OCI-LY3 (cell line): ENCODE measurements at regions not wholly inside any gene's neighbourhood (a gene's known extent, or its start where the extent isn't known, plus 50 kb on each side); places are given as distances from the start of the nearest gene placed in this dataset.

Experiments
- H2AFZ ChIP-seq: fragments of 200-600, 300-600 bp; shearing (Covaris generic); 2 replicates; pipeline ENCODE4 v1.6.0; 2014; ENCODE audit warnings: antibody characterized with exemption, low read depth, low read length
- H3K27ac ChIP-seq: fragments of 200-600, 300-600 bp; sonication (generic); 2 replicates; pipeline ENCODE4 v1.5.1; 2014; ENCODE audit warnings: mild to moderate bottlenecking, low read length, moderate library complexity, mixed read lengths
- H3K27me3 ChIP-seq: fragments of 200-600, 300-600 bp; sonication (generic); 2 replicates; pipeline ENCODE4 v1.6.1; 2014; ENCODE audit warnings: low read depth, low read length, mixed read lengths
- H3K36me3 ChIP-seq: fragments of 200-600, 300-600 bp; sonication (generic); replicated peaks from 2 replicates; pipeline ENCODE3; 2014; ENCODE audit warnings: low read depth, low read length, mixed read lengths
- H3K4me1 ChIP-seq: fragments of 300-600, 200-600 bp; sonication (generic); 2 replicates; pipeline ENCODE4 v1.6.1; 2014; ENCODE audit warnings: low read length, mixed read lengths
- H3K4me2 ChIP-seq: fragments of 200-600, 300-600 bp; sonication (generic); 2 replicates; pipeline ENCODE4 v1.6.1; 2014; ENCODE audit warnings: low read length, mixed read lengths
- H3K4me3 ChIP-seq: fragments of 300-600, 200-600 bp; sonication (generic); 2 replicates; pipeline ENCODE4 v1.5.1; 2014; ENCODE audit warnings: antibody characterized with exemption, mild to moderate bottlenecking, low read length, moderate library complexity
- H3K79me2 ChIP-seq: fragments of 300-600, 200-600 bp; shearing (Covaris generic); 2 replicates; pipeline ENCODE4 v1.6.1; 2014; ENCODE audit warnings: mild to moderate bottlenecking, low read length, mixed read lengths
- H3K9ac ChIP-seq: fragments of 300-600, 200-600 bp; shearing (Covaris generic); 2 replicates; pipeline ENCODE4 v1.6.0; 2014; ENCODE audit warnings: mild to moderate bottlenecking, low read length, moderate library complexity
- H3K9me3 ChIP-seq: fragments of 200-600, 300-600 bp; shearing (Covaris generic); 2 replicates; pipeline ENCODE4 v1.6.1; 2014; ENCODE audit warnings: low read length, mixed read lengths; ENCODE audit not compliant: insufficient read depth
- H4K20me1 ChIP-seq: fragments of 200-600, 300-600 bp; sonication (generic); 2 replicates; pipeline ENCODE4 v1.6.1; 2016; ENCODE audit warnings: low read length, mixed read lengths; ENCODE audit not compliant: insufficient read depth
- CTCF ChIP-seq: fragments of 200-600, 300-600 bp; sonication (generic); IDR thresholded peaks from 2 replicates; pipeline ENCODE4 v1.5.1; 2014; ENCODE audit warnings: antibody characterized with exemption, low read length, low read depth
- EZH2phosphoT487 ChIP-seq: fragments of 200-600 bp; shearing (Covaris generic); IDR thresholded peaks from 2 replicates; pipeline ENCODE4 v1.6.1; 2018; ENCODE audit warnings: antibody characterized with exemption, mixed run types, low read depth

- Histone ChIP-seq H3K9me3 (no peaks in the 10 kb centered on the region), H3K27ac (peak overlapping the region; percentile 97), H3K79me2 (0 out of 2 replicates have a peak, but pooled peaks cover 3% of the 10 kb centered on the region), H3K4me2 (peak overlapping the region; percentile 92), H3K27me3 (no peaks in the 10 kb centered on the region), H3K36me3 (peaks cover 3% of the 10 kb centered on the region), H2AFZ (no peak overlapping the region), H3K4me3 (peak overlapping the region; percentile 65), H3K4me1 (peaks cover 61% of the 10 kb centered on the region), H4K20me1 (no peaks in the 10 kb centered on the region), H3K9ac (peak overlapping the region; percentile 93)
- TF ChIP-seq EZH2phosphoT487 = no peak
Observed at GRCh38 chr15:70320077-70320476, 222.4 kb upstream of the TLE3 start.

GRCh38 chr15:70319466-70319865 lies 221.7 kb upstream of the TLE3 start:
- H3K79me2 ChIP-seq = 0 out of 2 replicates have a peak, but pooled peaks cover 3% of the 10 kb centered on the region
- no peaks in the 10 kb centered on the region for H4K20me1 ChIP-seq
- H3K27me3 ChIP-seq = no peaks in the 10 kb centered on the region
- peak overlapping the region; percentile 93 for H3K9ac ChIP-seq
- peak overlapping the region; percentile 92 for H3K4me2 ChIP-seq
- H3K36me3 ChIP-seq = peaks cover 3% of the 10 kb centered on the region
- H3K27ac ChIP-seq = peak overlapping the region; percentile 97
- no peaks in the 10 kb centered on the region for H3K9me3 ChIP-seq
- TF ChIP-seq EZH2phosphoT487 (no peak), CTCF (no peak)
- H3K4me1 ChIP-seq = peaks cover 61% of the 10 kb centered on the region
- H2AFZ ChIP-seq = no peak overlapping the region
- peak overlapping the region; percentile 65 for H3K4me3 ChIP-seq

- peak overlapping the region; percentile 92 for H3K4me2 ChIP-seq
- peaks cover 3% of the 10 kb centered on the region for H3K36me3 ChIP-seq
- H3K9ac ChIP-seq = peak overlapping the region; percentile 93
- no peak overlapping the region for H2AFZ ChIP-seq
- H3K27me3 ChIP-seq = no peaks in the 10 kb centered on the region
- H3K4me1 ChIP-seq = peaks cover 61% of the 10 kb centered on the region
- H3K4me3 ChIP-seq = peak overlapping the region; percentile 65
- H4K20me1 ChIP-seq = no peaks in the 10 kb centered on the region
- TF ChIP-seq CTCF (no peak), EZH2phosphoT487 (no peak)
- H3K27ac ChIP-seq = peak overlapping the region; percentile 97
- H3K79me2 ChIP-seq = 0 out of 2 replicates have a peak, but pooled peaks cover 3% of the 10 kb centered on the region
- no peaks in the 10 kb centered on the region for H3K9me3 ChIP-seq
Observed at GRCh38 chr15:70318594-70319465, 221.1 kb upstream of the TLE3 start.

GRCh38 chr15:70316059-70316600 lies 218.4 kb upstream of the TLE3 start:
- Histone ChIP-seq H3K79me2 (0 out of 2 replicates have a peak, but pooled peaks cover under 1% of the 10 kb centered on the region), H2AFZ (no peak overlapping the region), H3K4me2 (no peak overlapping the region), H3K9me3 (no peaks in the 10 kb centered on the region), H4K20me1 (no peaks in the 10 kb centered on the region), H3K4me1 (peaks cover 45% of the 10 kb centered on the region), H3K4me3 (no peak overlapping the region), H3K36me3 (peaks cover 3% of the 10 kb centered on the region), H3K9ac (no peak overlapping the region), H3K27me3 (no peaks in the 10 kb centered on the region), H3K27ac (no peak overlapping the region)
- TF ChIP-seq CTCF = no peak
- TF ChIP-seq EZH2phosphoT487 = no peak
